ENCODE measurements at regions not wholly inside any gene's neighbourhood (a gene's known extent, or its start where the extent isn't known, plus 50 kb on each side); places are given as distances from the start of the nearest gene placed in this dataset.

DNA sequence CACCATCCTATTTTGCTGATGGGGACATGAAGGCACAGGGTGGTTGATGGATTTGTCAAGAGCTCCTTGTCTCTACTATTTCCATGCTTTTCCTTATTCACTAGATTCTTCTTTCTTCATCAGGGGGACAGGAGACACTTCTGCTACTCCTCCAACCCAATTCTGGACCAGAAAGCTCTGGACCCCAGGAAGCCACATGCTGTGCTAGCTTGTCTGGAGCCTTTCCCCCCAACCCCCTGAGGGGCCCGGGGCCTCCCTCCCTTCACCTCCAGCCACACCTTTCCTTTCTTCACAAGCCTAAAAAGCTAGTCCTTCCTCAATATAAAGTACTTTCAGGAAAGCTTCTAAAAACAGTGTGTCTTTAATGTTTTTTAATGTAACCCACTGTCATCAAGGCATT, 75.1 kb upstream of the CAPRIN2 start:
- H3K4me3 ChIP-seq (replicated peaks; ENCODE audit: low read depth, low read length), result no peak overlapping the region
- TF ChIP-seq, protein P1, sequence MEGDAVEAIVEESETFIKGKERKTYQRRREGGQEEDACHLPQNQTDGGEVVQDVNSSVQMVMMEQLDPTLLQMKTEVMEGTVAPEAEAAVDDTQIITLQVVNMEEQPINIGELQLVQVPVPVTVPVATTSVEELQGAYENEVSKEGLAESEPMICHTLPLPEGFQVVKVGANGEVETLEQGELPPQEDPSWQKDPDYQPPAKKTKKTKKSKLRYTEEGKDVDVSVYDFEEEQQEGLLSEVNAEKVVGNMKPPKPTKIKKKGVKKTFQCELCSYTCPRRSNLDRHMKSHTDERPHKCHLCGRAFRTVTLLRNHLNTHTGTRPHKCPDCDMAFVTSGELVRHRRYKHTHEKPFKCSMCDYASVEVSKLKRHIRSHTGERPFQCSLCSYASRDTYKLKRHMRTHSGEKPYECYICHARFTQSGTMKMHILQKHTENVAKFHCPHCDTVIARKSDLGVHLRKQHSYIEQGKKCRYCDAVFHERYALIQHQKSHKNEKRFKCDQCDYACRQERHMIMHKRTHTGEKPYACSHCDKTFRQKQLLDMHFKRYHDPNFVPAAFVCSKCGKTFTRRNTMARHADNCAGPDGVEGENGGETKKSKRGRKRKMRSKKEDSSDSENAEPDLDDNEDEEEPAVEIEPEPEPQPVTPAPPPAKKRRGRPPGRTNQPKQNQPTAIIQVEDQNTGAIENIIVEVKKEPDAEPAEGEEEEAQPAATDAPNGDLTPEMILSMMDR (IDR thresholded peaks at IDR 0.05; ENCODE audit: low read length, missing control alignments), result no peak
- DNase-seq (ENCODE audit: low read depth), result no peak

DNA sequence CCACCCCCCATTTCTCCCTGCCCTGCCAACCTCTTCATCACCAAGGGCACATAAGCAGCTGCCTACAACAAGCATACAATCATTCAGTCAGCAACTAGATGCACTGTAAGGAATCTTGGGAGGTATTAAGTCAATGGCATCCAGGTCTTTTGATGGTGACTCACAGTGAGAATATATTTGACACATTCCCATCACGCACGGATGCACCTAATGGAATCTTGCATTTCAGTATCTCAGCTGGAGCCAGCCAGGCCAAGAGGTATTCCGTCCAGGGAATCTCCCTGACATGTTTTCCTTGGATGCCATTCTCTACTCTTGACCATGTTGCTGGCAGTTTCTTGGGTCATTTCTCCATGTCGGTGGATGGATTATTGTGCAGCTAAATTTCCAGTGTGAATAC, 73.9 kb upstream of the CAPRIN2 start:
- TF ChIP-seq, protein P1 (IDR thresholded peaks at IDR 0.05; ENCODE audit: low read length, missing control alignments), result no peak

DNA sequence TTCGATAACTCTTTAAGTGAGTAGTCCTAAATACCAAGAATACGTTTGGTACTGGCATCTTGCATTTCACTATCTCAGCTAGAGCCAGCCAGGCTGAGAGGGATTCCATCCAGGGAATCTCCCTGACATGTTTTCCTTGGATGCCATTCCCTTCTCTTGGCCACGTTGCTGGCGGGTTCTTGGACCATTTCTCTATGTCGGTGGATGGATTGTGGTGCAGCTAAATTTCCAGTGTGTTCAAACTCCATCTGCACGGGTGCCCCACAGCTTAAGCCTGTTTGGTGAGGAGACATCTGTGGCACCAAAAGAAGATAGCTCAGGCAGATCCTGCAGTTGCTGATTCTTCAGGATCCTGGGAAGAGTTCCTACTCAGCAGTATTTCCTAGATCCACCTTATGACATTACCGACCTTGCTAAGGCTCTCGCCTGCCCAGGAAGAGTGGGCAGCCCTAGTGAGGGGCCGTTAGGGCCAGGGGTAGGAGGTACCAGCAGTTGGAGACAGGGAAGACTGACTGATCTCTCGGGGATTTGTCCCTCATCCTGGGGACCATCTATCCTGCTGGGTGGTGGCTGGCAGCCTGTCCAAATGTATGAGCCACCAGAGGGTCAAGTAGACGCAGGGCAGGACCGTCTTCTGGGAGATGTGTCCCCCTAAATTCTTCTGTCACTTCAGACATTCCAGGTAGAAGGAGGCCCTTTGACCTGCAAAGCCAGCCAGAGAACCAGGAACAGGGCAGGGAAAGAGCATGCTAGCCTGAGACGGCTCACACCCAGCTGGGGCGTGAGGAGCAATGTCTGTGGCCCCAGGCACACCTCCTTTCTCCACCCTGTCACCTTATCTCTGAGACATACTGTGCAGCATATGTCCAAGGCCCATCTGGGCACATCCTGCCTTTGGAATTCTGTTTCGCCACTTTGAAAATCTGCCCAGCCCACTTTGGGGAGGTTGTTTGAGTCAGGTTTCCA, 72.6 kb upstream of the CAPRIN2 start:
- no peak for DNase-seq (ENCODE audit: low read depth)
- TF ChIP-seq, protein P1 (IDR thresholded peaks at IDR 0.05; ENCODE audit: low read length, missing control alignments), result no peak
- H3K4me3 ChIP-seq (replicated peaks; ENCODE audit: low read depth, low read length), result no peak overlapping the region

More for the DNA sequence above, 73.9 kb upstream of the CAPRIN2 start:
- DNase-seq (ENCODE audit: low read depth), result no peak
- no peak overlapping the region for H3K4me3 ChIP-seq (replicated peaks; ENCODE audit: low read depth, low read length)

DNA sequence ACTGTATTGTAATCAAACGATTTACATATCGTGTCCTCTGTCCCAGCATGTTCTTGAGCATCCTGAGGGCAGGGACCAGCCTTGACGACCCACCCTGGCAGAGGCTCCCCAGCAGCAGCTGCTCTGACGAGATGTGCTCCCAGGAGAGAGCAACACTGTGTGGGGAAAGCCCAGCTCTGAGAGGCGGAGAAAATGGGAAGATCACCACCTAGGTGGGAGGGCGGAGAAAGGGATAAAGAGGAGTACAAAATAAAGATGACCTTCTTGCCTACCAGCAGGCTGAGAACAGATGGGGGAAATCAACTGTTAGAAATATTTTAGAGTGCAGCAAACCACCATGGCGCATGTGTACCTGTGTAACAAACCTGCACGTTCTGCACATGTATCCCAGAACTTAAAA, 71.5 kb upstream of the CAPRIN2 start:
- TF ChIP-seq, protein P1 (IDR thresholded peaks at IDR 0.05; ENCODE audit: low read length, missing control alignments), result no peak
- no peak for DNase-seq (ENCODE audit: low read depth)
- no peak overlapping the region for H3K4me3 ChIP-seq (replicated peaks; ENCODE audit: low read depth, low read length)

DNA sequence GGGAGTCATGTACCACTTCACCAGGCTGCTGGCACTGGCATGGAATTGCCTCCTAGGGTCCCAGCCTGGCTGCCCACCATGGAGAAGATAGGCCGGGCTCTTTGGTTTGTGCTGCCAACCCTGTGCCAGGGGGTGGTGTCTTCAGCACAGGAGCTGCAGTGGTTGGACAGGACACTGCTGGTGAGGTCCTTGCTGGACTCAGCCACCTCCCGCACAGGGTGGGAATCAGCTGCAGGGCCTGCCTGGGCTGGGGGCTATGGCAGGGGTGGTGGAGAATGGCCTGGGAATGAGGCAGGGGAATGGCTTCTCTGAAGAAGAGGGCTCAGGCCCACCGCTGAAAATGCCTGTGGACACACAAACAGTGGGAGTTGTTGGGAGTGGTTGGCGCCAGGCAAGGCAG, 70.6 kb upstream of the CAPRIN2 start:
- no peak overlapping the region for H3K4me3 ChIP-seq (replicated peaks; ENCODE audit: low read depth, low read length)
- TF ChIP-seq, protein P1 (IDR thresholded peaks at IDR 0.05; ENCODE audit: low read length, missing control alignments), result no peak
- no peak for DNase-seq (ENCODE audit: low read depth)

DNA sequence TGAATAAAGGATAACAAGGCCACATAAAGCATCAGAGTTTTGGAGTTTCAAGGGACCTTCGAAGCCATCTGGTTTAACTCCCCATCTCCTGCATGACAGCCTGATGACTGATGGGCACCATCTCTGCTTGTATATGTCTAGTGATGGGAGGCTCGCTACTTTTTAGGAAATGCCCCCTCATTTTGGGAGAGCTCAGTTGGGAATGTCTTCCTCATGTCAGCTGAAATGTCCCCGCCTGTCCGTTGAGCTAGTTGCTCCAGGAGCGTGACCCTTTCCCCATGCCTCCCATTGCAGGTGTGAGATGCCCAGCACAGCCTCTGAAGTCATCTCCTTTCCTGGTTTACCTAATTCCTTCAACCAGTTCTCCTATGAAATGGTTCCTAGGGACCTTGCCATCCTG, 69.6 kb upstream of the CAPRIN2 start:
- DNase-seq (ENCODE audit: low read depth), result no peak
- H3K4me3 ChIP-seq (replicated peaks; ENCODE audit: low read depth, low read length), result no peak overlapping the region
- TF ChIP-seq, protein P1 (IDR thresholded peaks at IDR 0.05; ENCODE audit: low read length, missing control alignments), result no peak

All from fibroblast of pulmonary artery (primary cell).